ENCODE measurements at regions not wholly inside any gene's neighbourhood (a gene's known extent, or its start where the extent isn't known, plus 50 kb on each side); places are given as distances from the start of the nearest gene placed in this dataset.

- no peak for TF ChIP-seq SIX5 (IDR thresholded peaks at IDR 0.05; ENCODE audit: low read depth, low read length)
- TF ChIP-seq CTCF (IDR thresholded peaks at IDR 0.05; ENCODE audit: control extremely low read depth in 1 of 3, insufficient read depth in 1 of 3, low read depth in 1 of 3, low read length in 3 of 3) = no peak
- TF ChIP-seq KDM1A (IDR thresholded peaks at IDR 0.05; ENCODE audit: borderline replicate concordance, low read length) = no peak
- TF ChIP-seq POLR2A (IDR thresholded peaks at IDR 0.05; ENCODE audit: control extremely low read depth in 1 of 2, low read depth in 2 of 2, low read length in 2 of 2) = no peak
- no peak for TF ChIP-seq ATF3 (IDR thresholded peaks at IDR 0.05; ENCODE audit: insufficient read depth, low read depth, low read length)
- TF ChIP-seq SIN3A (conservative IDR thresholded peaks at IDR 0.05 in 1 of 2, IDR thresholded peaks at IDR 0.05 in 1 of 2; ENCODE audit: low read depth in 1 of 2, low read length in 2 of 2) = no peak
- no peak for TF ChIP-seq RNF2 (IDR thresholded peaks at IDR 0.05; ENCODE audit: borderline replicate concordance, low read depth, low read length, missing control alignments, poor library complexity, severe bottlenecking)
- no peak for TF ChIP-seq EP300 (IDR thresholded peaks at IDR 0.05; ENCODE audit: borderline replicate concordance in 1 of 2, low read depth in 2 of 2, low read length in 2 of 2)
These were observed 140.7 kb upstream of the NAV2 start for GRCh38 chr11:19571906-19572305.
